Smooth muscle cell (in vitro differentiated cells): ENCODE measurements at regions not wholly inside any gene's neighbourhood (a gene's known extent, or its start where the extent isn't known, plus 50 kb on each side); places are given as distances from the start of the nearest gene placed in this dataset.
"Not testable (repeated sequence)": the region's sequence is repeated elsewhere in the genome, so short reads cannot be mapped to it uniquely, and the experiment has no call there.

Experiments used
- DNase-seq: peaks from one replicate; lab custom pipeline; 2025; ENCODE audit not compliant: unreplicated experiment; lab: John Stamatoyannopoulos, UW
- H2AFZ ChIP-seq: fragments of 200-600 bp; sonication (generic); 2 replicates; pipeline ENCODE4 v1.6.0; 2016; ENCODE audit warnings: antibody characterized with exemption, low read depth, mild to moderate bottlenecking
- H3F3A ChIP-seq: fragments of 200-600 bp; sonication (generic); 2 replicates; pipeline ENCODE4 v1.6.0; 2017; ENCODE audit warnings: antibody characterized with exemption, low read depth
- H3K27ac ChIP-seq: fragments of 200-600 bp; sonication (generic); 2 replicates; pipeline ENCODE4 v1.5.1; 2016; ENCODE audit warnings: low read depth, mild to moderate bottlenecking
- H3K27me3 ChIP-seq: fragments of 200-600 bp; sonication (generic); 2 replicates; pipeline ENCODE4 v1.6.1; 2016; ENCODE audit warnings: low read depth, mild to moderate bottlenecking
- H3K36me3 ChIP-seq: fragments of 200-600 bp; sonication (generic); 2 replicates; pipeline ENCODE4 v1.5.1; 2016; ENCODE audit warnings: low read depth
- H3K4me1 ChIP-seq: fragments of 200-600 bp; sonication (generic); 2 replicates; pipeline ENCODE4 v1.5.1; 2016; ENCODE audit warnings: low read depth
- H3K4me2 ChIP-seq: fragments of 200-600 bp; sonication (generic); 2 replicates; pipeline ENCODE4 v1.6.0; 2016; ENCODE audit warnings: mild to moderate bottlenecking
- H3K4me3 ChIP-seq: fragments of 200-600 bp; sonication (generic); 2 replicates; pipeline ENCODE4 v1.5.1; 2016; ENCODE audit warnings: mild to moderate bottlenecking
- H3K79me2 ChIP-seq: fragments of 200-600 bp; sonication (generic); 2 replicates; pipeline ENCODE4 v1.6.0; 2016; ENCODE audit warnings: low read depth, mild to moderate bottlenecking
- H3K9ac ChIP-seq: fragments of 200-600 bp; sonication (generic); 2 replicates; pipeline ENCODE4 v1.6.0; 2016; ENCODE audit warnings: low read depth
- H3K9me3 ChIP-seq: fragments of 200-600 bp; sonication (generic); replicated peaks from 2 replicates; pipeline ENCODE4 v1.5.1; 2016; ENCODE audit warnings: low read depth
- H4K20me1 ChIP-seq: fragments of 200-600 bp; sonication (generic); 2 replicates; pipeline ENCODE4 v1.6.0; 2016; ENCODE audit warnings: low read depth
- CTCF ChIP-seq: fragments of 200-600 bp; sonication (generic); IDR thresholded peaks from 2 replicates; pipeline ENCODE4 v1.5.1; 2017; ENCODE audit warnings: borderline replicate concordance, mild to moderate bottlenecking, antibody characterized with exemption; ENCODE audit not compliant: insufficient read depth, poor library complexity, severe bottlenecking
- WGBS: methylation state at CpG from one replicate; pipeline ENCODE4 v1.1.7; 2016; ENCODE audit warnings: low lambda C conversion rate; 5-methylcytosine and 5-hydroxymethylcytosine counted together

- Histone ChIP-seq H3K4me2 (no peak overlapping the region), H4K20me1 (no peaks in the 10 kb centered on the region), H3K27ac (no peak overlapping the region), H3K9ac (no peak overlapping the region), H3K27me3 (peaks cover 25% of the 10 kb centered on the region), H3K4me3 (no peak overlapping the region), H3K9me3 (no peaks in the 10 kb centered on the region), H2AFZ (no peak overlapping the region), H3K36me3 (no peaks in the 10 kb centered on the region), H3K79me2 (no peaks in the 10 kb centered on the region), H3K4me1 (no peaks in the 10 kb centered on the region), H3F3A (no peaks in the 10 kb centered on the region)
- no peak for DNase-seq
- no peak for TF ChIP-seq CTCF
These were observed 80.2 kb downstream of the TDRD15 start for GRCh38 chr2:21203976-21204375.

- not testable (repeated sequence) for H3K9ac ChIP-seq, H3K79me2 ChIP-seq, H3K4me1 ChIP-seq, H3K4me3 ChIP-seq, H2AFZ ChIP-seq, H4K20me1 ChIP-seq, H3K4me2 ChIP-seq, H3K9me3 ChIP-seq, H3K36me3 ChIP-seq, H3K27ac ChIP-seq, H3K27me3 ChIP-seq, H3F3A ChIP-seq, DNase-seq
- 89% methylated on average over 10 of the region's 10 CpGs for WGBS
These were observed 90.3 kb downstream of the TDRD15 start for GRCh38 chr2:21214085-21214484.

- no peaks in the 10 kb centered on the region for H3K9me3 ChIP-seq
- no peak overlapping the region for H3K9ac ChIP-seq
- no peak overlapping the region for H3K27ac ChIP-seq
- H3K4me3 ChIP-seq = no peak overlapping the region
- no peaks in the 10 kb centered on the region for H3K4me1 ChIP-seq
- H4K20me1 ChIP-seq = no peaks in the 10 kb centered on the region
- H3K27me3 ChIP-seq = no peaks in the 10 kb centered on the region
- no peak for DNase-seq
- H3F3A ChIP-seq = no peaks in the 10 kb centered on the region
- H3K4me2 ChIP-seq = no peak overlapping the region
- no peak for TF ChIP-seq CTCF
- no peaks in the 10 kb centered on the region for H3K36me3 ChIP-seq
- H3K79me2 ChIP-seq = no peaks in the 10 kb centered on the region
- H2AFZ ChIP-seq = no peak overlapping the region
These were observed 93.7 kb downstream of the TDRD15 start for GRCh38 chr2:21217442-21217841.

GRCh38 chr2:21220930-21221329 lies 97.2 kb downstream of the TDRD15 start:
- 88% methylated on average over 1 of the region's 1 CpG for WGBS
- no peak for DNase-seq
- TF ChIP-seq CTCF = no peak
- no peaks in the 10 kb centered on the region for H3K4me1 ChIP-seq
- H3F3A ChIP-seq = no peaks in the 10 kb centered on the region
- H3K9me3 ChIP-seq = no peaks in the 10 kb centered on the region
- H3K27me3 ChIP-seq = no peaks in the 10 kb centered on the region
- no peak overlapping the region for H2AFZ ChIP-seq
- H3K4me2 ChIP-seq = no peak overlapping the region
- no peaks in the 10 kb centered on the region for H4K20me1 ChIP-seq
- H3K9ac ChIP-seq = no peak overlapping the region
- no peak overlapping the region for H3K27ac ChIP-seq
- no peaks in the 10 kb centered on the region for H3K36me3 ChIP-seq
- no peak overlapping the region for H3K4me3 ChIP-seq
- no peaks in the 10 kb centered on the region for H3K79me2 ChIP-seq
